Epithelial cell of prostate (primary cell): ENCODE measurements at regions not wholly inside any gene's neighbourhood (a gene's known extent, or its start where the extent isn't known, plus 50 kb on each side); places are given as distances from the start of the nearest gene placed in this dataset.

Source experiments
- DNase-seq: peaks from one replicate; pipeline ENCODE4 v3.0.0-alpha.2; 2011; ENCODE audit warnings: low read depth, low spot score
- H3K27ac ChIP-seq: fragments of 450-650 bp; 2 replicates; pipeline ENCODE4 v1.5.1; 2017; ENCODE audit warnings: mild to moderate bottlenecking

DNA sequence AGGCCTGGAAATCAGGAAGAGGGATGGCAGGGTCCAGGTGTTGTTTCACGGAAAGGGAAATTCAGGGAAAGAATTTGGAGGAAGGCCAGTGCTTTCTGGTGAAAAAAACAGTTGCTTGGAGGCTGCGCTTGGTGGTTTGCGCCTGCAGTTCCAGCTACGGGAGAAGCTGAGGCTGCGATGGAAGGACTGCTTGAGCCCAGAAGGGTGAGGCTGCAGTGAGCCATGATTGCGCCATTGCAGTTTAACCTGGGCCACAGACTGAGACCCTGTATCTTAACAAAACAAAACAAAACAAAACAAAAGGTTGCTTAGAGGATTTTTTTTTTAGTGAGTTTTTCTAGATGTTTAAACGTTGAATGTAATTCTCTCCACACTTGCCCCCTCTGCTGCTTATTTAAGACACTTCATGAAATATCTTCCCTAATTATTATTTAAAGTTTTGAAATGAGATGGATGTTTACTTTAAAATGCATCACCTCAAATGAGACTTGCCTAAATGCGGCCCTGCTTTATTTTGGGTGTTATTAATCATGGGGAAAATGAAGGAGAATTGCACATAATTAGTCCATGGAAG lies 75.4 kb upstream of the TRPC4 start:
- no peak overlapping the region for H3K27ac ChIP-seq
- no peak for DNase-seq

GRCh38 chr13:37944081-37944868 lies 74.7 kb upstream of the TRPC4 start:
- H3K27ac ChIP-seq, result no peak overlapping the region
- DNase-seq, result no peak

DNA sequence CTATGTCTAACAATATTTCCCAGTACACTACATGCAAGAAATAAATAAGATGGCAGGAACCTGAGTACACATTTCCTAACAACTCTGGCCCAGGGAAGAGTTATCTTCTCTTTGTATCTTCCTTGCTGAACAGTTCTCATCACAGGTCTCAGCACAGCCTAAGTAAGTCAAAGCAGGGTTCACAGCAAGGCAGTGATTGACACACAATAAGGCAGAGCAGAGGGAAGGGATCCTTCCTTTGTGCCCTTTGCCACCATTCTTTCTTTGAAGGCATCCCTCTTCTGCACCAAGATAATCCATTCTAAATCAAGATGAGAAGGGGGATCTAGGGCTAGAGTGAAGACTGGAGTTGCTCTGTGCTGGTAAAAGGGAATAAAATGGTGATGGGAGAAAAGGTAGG lies 73.4 kb upstream of the TRPC4 start:
- no peak overlapping the region for H3K27ac ChIP-seq
- no peak for DNase-seq

- DNase-seq, result no peak
Measured at GRCh38 chr13:37934339-37935191, 65.0 kb upstream of the TRPC4 start.

DNA sequence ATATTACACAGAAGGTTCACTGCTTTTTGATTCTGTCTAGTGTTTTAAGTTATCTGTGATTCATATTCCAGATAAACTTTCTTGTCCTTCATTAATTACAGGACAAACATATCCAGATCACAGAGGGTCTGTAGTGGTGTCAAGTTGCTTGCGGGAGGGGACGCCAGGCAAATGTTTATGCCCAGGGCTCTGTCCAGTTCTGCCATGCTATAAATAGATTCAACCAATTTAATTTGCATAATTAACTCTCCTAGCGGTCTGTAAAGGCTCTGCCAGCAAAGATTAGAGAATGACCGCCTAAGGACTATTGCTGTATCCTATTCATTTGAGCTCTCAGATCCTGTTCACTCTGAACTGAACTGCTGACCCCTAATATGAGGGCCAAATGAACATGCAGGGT lies 59.7 kb upstream of the TRPC4 start:
- DNase-seq, result no peak
- H3K27ac ChIP-seq, result no peak overlapping the region

More at GRCh38 chr13:37934339-37935191, 65.0 kb upstream of the TRPC4 start:
- no peak overlapping the region for H3K27ac ChIP-seq

- DNase-seq, result no peak
- H3K27ac ChIP-seq, result no peak overlapping the region
Measured at GRCh38 chr13:37927561-37927960, 58.0 kb upstream of the TRPC4 start.

DNA sequence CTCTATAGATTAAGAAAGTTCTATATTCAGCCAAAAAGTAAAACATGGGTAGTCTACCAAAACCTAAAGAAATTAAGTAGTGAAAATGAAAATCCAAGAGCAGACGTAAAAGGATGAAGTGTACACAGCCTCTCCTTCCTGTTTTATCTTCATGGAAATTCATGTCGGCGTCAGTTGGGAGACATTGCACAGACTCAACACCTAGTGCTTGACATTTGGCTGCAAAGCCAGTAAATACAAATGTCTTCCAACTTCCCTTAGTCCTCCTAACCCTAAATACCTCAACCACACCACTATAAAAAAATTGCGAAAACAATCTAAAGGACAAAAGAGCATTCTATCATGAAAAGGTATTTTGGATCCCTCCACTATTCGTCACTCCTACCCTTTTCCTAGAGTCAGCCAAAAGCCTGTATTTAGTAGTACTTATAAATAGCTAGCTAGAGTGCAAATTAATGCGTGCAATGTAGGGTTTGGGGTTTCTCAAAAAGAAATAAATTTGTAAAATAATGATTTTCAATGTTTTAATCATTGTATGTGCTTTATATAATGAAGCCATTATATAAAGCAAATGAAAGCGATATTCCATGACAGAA lies 56.4 kb upstream of the TRPC4 start:
- H3K27ac ChIP-seq, result no peak overlapping the region
- no peak for DNase-seq

- DNase-seq, result no peak
Measured at GRCh38 chr13:37923236-37923635, 53.7 kb upstream of the TRPC4 start.

GRCh38 chr13:37919329-37919880 lies 49.8 kb upstream of the TRPC4 start:
- H3K27ac ChIP-seq, result no peak overlapping the region
- DNase-seq, result no peak

More at GRCh38 chr13:37923236-37923635, 53.7 kb upstream of the TRPC4 start:
- no peak overlapping the region for H3K27ac ChIP-seq
